CD4-positive, alpha-beta T cell treated with Interleukin-2 at 100 ng/mL for 4 hours (primary cell): ENCODE measurements at regions not wholly inside any gene's neighbourhood (a gene's known extent, or its start where the extent isn't known, plus 50 kb on each side); places are given as distances from the start of the nearest gene placed in this dataset.

Experiments
- DNase-seq: peaks from one replicate; pipeline ENCODE4 v3.0.0-alpha.2; 2020; ENCODE audit warnings: low spot score

GRCh38 chr17:77420095-77420803 is 279.5 kb downstream of the SEC14L1 start:
- DNase-seq = no peak

GRCh38 chr17:77420804-77421629 is 280.2 kb downstream of the SEC14L1 start:
- peak; percentile 57 for DNase-seq

- no peak for DNase-seq
Observed at GRCh38 chr17:77421630-77421972, 280.8 kb downstream of the SEC14L1 start.

GRCh38 chr17:77422104-77422747 is 281.5 kb downstream of the SEC14L1 start:
- DNase-seq = no peak

GRCh38 chr17:77422748-77423113 is 282.0 kb downstream of the SEC14L1 start:
- no peak for DNase-seq

- DNase-seq = no peak
Observed at GRCh38 chr17:77423589-77424451, 283.1 kb downstream of the SEC14L1 start.

GRCh38 chr17:77424585-77425344 is 284.0 kb downstream of the SEC14L1 start:
- DNase-seq = no peak

- no peak for DNase-seq
Observed at GRCh38 chr17:77425348-77425747, 284.6 kb downstream of the SEC14L1 start.

- peak; percentile 42 for DNase-seq
Observed at GRCh38 chr17:77425791-77426641, 285.2 kb downstream of the SEC14L1 start.

GRCh38 chr17:77426676-77427386 is 286.1 kb downstream of the SEC14L1 start:
- no peak for DNase-seq

- DNase-seq = no peak
Observed at GRCh38 chr17:77427391-77427991, 286.7 kb downstream of the SEC14L1 start.

- no peak for DNase-seq
Observed at GRCh38 chr17:77428020-77428748, 287.4 kb downstream of the SEC14L1 start.

GRCh38 chr17:77428749-77429368 is 288.1 kb downstream of the SEC14L1 start:
- DNase-seq = no peak

GRCh38 chr17:77429369-77429968 is 288.7 kb downstream of the SEC14L1 start:
- no peak for DNase-seq

GRCh38 chr17:77429969-77430752 is 289.4 kb downstream of the SEC14L1 start:
- peak; percentile 84 for DNase-seq

- no peak for DNase-seq
Observed at GRCh38 chr17:77432034-77432661, 291.4 kb downstream of the SEC14L1 start.
